ENCODE measurements at regions not wholly inside any gene's neighbourhood (a gene's known extent, or its start where the extent isn't known, plus 50 kb on each side); places are given as distances from the start of the nearest gene placed in this dataset.

- no peak for TF ChIP-seq CTCF (IDR thresholded peaks at IDR 0.05)
- TF ChIP-seq EZH2 (IDR thresholded peaks at IDR 0.05; ENCODE audit: borderline replicate concordance, insufficient read depth, low read depth, low read length, poor library complexity, severe bottlenecking) = no peak
- no peaks in the 10 kb centered on the region for H3K4me1 ChIP-seq (ENCODE audit: control insufficient read depth in 2 of 2, insufficient read depth in 2 of 2, low read length in 2 of 2)
- H3K4me2 ChIP-seq (replicated peaks; ENCODE audit: low read depth, low read length, poor library complexity, severe bottlenecking) = no peak overlapping the region
- no peak overlapping the region for H2AFZ ChIP-seq (ENCODE audit: insufficient read depth, low read depth, low read length, poor library complexity, severe bottlenecking)
- intact Hi-C loops (cut with micrococcal nuclease) = no loop called here
- CTCF ChIA-PET = interaction anchor here (0.7 kb wide), 1 partner anchor 654 kb away, joined by 4 read pairs; no protein-coding TSS in a partner anchor
- Mint-ChIP-seq H3K27me3 (no peaks in the 10 kb centered on the region), H3K4me1 (no peaks in the 10 kb centered on the region), H3K27ac (no peak overlapping the region), H3K4me3 (no peak overlapping the region), H3K9me3 (ENCODE audit: insufficient read depth) (no peaks in the 10 kb centered on the region)
- H3K9me3 ChIP-seq (ENCODE audit: control extremely low read depth in 1 of 3, control insufficient read depth in 2 of 3, insufficient read depth in 1 of 3, low read length in 2 of 3) = no peaks in the 10 kb centered on the region
- no peak overlapping the region for H3K9ac ChIP-seq (ENCODE audit: low read length)
- DNase-seq = no peak
- WGBS (ENCODE audit: insufficient coverage) = no CpG with 5 or more reads among the region's 1 CpG
- H3K4me3 ChIP-seq (ENCODE audit: control extremely low read depth in 1 of 5, extremely low read depth in 1 of 5, insufficient read depth in 1 of 5, low read depth in 2 of 5, low read length in 4 of 5) = no peak overlapping the region
- no peak for ATAC-seq (ENCODE audit: low read depth)
- H3K27ac ChIP-seq (ENCODE audit: low read length in 2 of 2) = no peak overlapping the region
- H4K20me1 ChIP-seq (ENCODE audit: control insufficient read depth, insufficient read depth, low read length, poor library complexity, severe bottlenecking) = no peaks in the 10 kb centered on the region
- POLR2A ChIA-PET = no interaction called here
- no peaks in the 10 kb centered on the region for H3K36me3 ChIP-seq (replicated peaks in 1 of 2; ENCODE audit: control extremely low read depth in 1 of 2, control insufficient read depth in 1 of 2, extremely low read depth in 1 of 2, insufficient read depth in 2 of 2, low read length in 1 of 2)
- H3K79me2 ChIP-seq (ENCODE audit: control insufficient read depth, insufficient read depth, low read length) = no peaks in the 10 kb centered on the region
- H3K27me3 ChIP-seq (replicated peaks in 1 of 4; ENCODE audit: control extremely low read depth in 1 of 4, control insufficient read depth in 3 of 4, insufficient read depth in 4 of 4, low read length in 3 of 4) = no peaks in the 10 kb centered on the region
Observed at GRCh38 chr5:98096155-98096554, 677.3 kb upstream of the RGMB start.

GRCh38 chr5:98099448-98100105 lies 673.9 kb upstream of the RGMB start:
- Histone ChIP-seq H3K4me3 (ENCODE audit: control extremely low read depth in 1 of 5, extremely low read depth in 1 of 5, insufficient read depth in 1 of 5, low read depth in 2 of 5, low read length in 4 of 5) (no peak overlapping the region), H3K27ac (ENCODE audit: low read length in 2 of 2) (no peak overlapping the region), H3K4me2 (replicated peaks; ENCODE audit: low read depth, low read length, poor library complexity, severe bottlenecking) (no peak overlapping the region), H3K9ac (ENCODE audit: low read length) (no peak overlapping the region), H2AFZ (ENCODE audit: insufficient read depth, low read depth, low read length, poor library complexity, severe bottlenecking) (no peak overlapping the region), H4K20me1 (ENCODE audit: control insufficient read depth, insufficient read depth, low read length, poor library complexity, severe bottlenecking) (no peaks in the 10 kb centered on the region), H3K27me3 (replicated peaks in 1 of 4; ENCODE audit: control extremely low read depth in 1 of 4, control insufficient read depth in 3 of 4, insufficient read depth in 4 of 4, low read length in 3 of 4) (no peaks in the 10 kb centered on the region), H3K36me3 (replicated peaks in 1 of 2; ENCODE audit: control extremely low read depth in 1 of 2, control insufficient read depth in 1 of 2, extremely low read depth in 1 of 2, insufficient read depth in 2 of 2, low read length in 1 of 2) (no peaks in the 10 kb centered on the region), H3K4me1 (ENCODE audit: control insufficient read depth in 2 of 2, insufficient read depth in 2 of 2, low read length in 2 of 2) (no peaks in the 10 kb centered on the region), H3K79me2 (ENCODE audit: control insufficient read depth, insufficient read depth, low read length) (no peaks in the 10 kb centered on the region), H3K9me3 (ENCODE audit: control extremely low read depth in 1 of 3, control insufficient read depth in 2 of 3, insufficient read depth in 1 of 3, low read length in 2 of 3) (no peaks in the 10 kb centered on the region)
- H3K9me3 Mint-ChIP-seq (ENCODE audit: insufficient read depth) = no peaks in the 10 kb centered on the region
- CTCF ChIA-PET = no interaction called here
- no peak overlapping the region for H3K27ac Mint-ChIP-seq
- no peak overlapping the region for H3K4me3 Mint-ChIP-seq
- WGBS (ENCODE audit: insufficient coverage) = no CpG with 5 or more reads among the region's 3 CpGs
- ATAC-seq (ENCODE audit: low read depth) (no peak), DNase-seq (no peak)
- no peak for TF ChIP-seq EZH2 (IDR thresholded peaks at IDR 0.05; ENCODE audit: borderline replicate concordance, insufficient read depth, low read depth, low read length, poor library complexity, severe bottlenecking)
- TF ChIP-seq CTCF (IDR thresholded peaks at IDR 0.05) = no peak
- intact Hi-C loops (cut with micrococcal nuclease) = no loop called here
- POLR2A ChIA-PET = no interaction called here
- H3K4me1 Mint-ChIP-seq = no peaks in the 10 kb centered on the region
- no peaks in the 10 kb centered on the region for H3K27me3 Mint-ChIP-seq
